GM12873 (cell line): ENCODE measurements at regions not wholly inside any gene's neighbourhood (a gene's known extent, or its start where the extent isn't known, plus 50 kb on each side); places are given as distances from the start of the nearest gene placed in this dataset.

Experiments used
- TF ChIP-seq, protein P1 (sequence below): IDR thresholded peaks from 2 replicates; pipeline ENCODE4 v1.5.1; 2012; ENCODE audit warnings: low read depth, mild to moderate bottlenecking, moderate library complexity, low read length, control low read depth; ENCODE audit not compliant: insufficient read depth; ENCODE audit errors: missing control alignments

DNA sequence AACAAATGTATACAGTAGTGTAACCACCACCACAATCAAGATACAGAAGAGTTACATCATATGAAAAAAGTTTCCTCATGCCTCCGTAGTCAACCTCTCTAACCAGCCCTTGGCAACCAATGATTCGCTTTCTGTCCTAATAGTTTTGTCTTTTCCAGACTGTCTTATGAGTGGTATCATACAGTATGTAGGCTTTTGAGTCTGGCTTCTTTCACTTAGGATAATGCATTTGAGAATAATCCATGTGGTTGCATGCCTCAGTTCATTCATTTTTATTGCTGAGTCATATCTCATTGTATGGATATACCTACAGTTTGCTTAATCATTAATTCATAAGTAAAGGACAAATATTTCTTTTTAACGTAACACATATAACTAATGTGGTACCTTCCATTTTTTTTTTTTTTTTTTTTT lies 86.4 kb upstream of the RIPOR2 start:
- TF ChIP-seq, protein P1, sequence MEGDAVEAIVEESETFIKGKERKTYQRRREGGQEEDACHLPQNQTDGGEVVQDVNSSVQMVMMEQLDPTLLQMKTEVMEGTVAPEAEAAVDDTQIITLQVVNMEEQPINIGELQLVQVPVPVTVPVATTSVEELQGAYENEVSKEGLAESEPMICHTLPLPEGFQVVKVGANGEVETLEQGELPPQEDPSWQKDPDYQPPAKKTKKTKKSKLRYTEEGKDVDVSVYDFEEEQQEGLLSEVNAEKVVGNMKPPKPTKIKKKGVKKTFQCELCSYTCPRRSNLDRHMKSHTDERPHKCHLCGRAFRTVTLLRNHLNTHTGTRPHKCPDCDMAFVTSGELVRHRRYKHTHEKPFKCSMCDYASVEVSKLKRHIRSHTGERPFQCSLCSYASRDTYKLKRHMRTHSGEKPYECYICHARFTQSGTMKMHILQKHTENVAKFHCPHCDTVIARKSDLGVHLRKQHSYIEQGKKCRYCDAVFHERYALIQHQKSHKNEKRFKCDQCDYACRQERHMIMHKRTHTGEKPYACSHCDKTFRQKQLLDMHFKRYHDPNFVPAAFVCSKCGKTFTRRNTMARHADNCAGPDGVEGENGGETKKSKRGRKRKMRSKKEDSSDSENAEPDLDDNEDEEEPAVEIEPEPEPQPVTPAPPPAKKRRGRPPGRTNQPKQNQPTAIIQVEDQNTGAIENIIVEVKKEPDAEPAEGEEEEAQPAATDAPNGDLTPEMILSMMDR = no peak

DNA sequence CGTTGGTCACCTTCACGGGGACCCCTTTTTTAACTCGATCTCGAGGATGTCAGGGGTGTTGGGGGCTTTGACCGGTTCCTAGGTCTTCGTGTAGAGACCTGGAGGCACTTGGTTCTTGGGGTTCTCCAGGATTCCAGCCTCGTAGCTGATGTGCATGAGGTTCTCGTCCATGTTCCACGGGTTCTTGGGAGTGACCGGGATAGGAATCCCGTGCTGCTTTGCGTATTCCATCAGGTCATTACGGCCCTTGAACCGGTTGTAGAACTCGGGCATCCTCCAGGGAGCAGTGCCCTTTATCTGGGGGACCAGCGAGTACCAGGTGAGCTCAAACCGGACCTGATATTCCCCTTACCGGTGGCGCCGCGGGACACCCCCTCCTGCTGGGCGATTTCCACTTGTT lies 88.0 kb upstream of the RIPOR2 start:
- TF ChIP-seq, protein P1 = no peak

DNA sequence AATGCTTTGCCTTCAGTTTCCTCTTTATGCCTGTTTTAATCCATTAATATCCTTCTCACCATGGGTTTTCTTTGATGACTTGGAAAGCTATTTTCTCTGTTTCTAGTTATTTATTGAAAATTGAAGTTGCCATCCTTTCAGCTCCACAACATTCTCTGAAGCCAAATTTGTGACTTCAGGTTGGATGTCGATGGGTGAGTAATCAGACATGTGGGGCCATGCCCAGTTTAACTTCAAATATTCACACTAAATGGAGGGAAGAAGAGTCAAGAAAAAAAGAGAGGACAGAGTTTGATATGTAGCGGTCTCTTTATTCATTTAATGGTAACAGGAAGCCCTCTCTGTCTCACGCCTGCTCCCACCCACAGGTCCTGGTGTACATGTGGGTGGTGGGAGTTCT lies 89.1 kb upstream of the RIPOR2 start:
- TF ChIP-seq, protein P1 = no peak

DNA sequence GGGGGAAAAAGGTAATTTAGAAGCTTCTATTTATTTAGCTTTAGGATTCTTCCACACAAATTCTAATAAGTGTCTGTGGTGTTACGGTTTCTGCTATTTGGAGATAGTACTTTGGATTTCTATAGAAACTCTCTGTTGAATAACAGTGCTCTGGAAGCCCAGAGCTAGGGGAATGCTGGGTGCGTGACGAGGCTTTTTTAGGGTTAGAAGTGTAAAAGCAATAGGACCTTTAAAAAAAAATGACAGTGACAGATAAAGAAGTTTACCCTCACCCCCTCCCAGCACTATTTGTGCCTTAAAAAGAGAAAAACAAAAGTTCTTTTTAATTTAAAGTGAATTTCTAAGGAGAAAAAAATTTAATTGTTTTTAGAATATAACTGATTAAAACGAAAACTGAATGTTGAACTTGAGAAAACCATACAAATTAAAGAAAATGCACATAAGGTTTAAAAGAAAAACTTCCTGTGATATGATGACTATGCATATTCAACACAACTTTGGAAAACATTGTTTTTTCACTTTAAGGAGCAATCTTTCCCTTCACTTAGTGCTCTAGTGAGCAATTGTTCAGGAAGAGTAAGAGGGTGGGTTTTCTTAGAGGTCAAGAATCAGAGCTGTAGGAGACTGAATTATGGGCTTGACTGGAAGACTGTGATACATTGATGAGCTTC lies 89.6 kb upstream of the RIPOR2 start:
- TF ChIP-seq, protein P1 = no peak

DNA sequence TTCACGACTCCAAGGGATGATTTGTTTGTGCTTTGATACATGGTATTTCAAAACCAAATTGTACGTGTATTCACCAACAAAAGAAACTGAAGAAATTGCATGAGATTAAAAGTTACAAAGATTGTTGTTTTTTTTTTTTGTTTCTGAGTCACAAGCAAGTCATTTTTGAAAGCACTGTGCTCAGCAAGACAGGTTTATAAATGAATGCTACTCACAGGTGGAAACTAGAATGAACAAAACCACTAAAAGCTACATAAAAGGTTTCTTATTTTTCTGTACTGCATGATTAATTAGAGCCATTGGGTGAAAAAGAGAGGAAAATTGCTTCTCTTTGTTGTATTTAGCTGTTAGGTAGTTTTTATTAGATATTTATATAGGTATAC lies 90.2 kb upstream of the RIPOR2 start:
- TF ChIP-seq, protein P1 = no peak

DNA sequence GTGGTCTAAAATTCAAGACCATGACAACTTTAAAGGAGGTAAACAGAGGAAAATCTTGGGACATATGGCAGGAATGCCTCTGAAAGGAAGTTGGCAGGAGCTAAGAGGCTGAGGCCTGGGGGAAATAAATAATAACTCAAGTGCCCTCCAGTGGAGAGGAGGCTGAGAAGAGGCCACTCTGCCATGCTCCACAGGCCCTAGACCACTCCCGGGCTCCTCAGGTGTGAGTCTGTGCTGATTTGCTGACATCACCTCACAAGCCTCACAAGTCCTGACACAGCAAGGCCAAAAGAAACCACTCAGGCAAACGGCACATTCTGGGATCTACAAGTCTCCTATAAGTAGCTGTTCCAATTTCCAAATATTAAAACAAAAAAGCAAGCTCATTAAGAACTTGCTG lies 91.0 kb upstream of the RIPOR2 start:
- TF ChIP-seq, protein P1 = peak; percentile 9

DNA sequence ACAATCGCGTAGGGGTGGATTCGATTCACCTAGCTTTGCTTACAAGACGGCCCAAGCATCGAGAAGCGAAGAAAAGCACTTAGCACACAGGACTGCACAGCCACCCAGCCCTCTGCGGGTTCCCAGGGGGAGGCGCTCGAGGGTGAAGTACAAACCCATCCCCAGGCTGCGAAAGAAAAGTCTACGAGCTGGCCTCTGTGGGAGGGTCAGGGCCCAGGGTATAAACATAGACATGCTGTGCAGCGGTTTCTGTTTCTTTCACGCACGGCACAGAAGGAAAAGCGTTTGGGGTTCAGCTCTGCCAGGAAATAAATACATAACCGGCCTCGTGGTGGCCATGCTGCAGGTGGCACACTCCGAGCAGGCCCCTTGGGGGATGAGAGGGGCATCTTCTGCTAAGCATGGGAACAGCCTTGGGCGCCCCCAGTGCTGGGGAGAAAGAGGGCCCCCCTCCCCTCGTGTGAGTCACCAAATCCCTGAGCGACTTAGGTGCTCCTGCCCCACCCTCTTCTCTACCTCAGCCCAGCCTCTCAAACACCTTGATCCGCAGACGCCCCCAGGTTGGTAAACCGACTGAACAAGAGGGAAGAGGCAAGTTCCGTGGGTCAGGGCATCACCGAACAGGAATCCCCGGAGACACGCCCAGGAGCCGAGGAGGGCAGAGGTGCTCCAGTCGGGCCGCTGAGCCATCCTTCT lies 91.6 kb upstream of the RIPOR2 start:
- TF ChIP-seq, protein P1 = peak; percentile 79
